ENCODE measurements at regions not wholly inside any gene's neighbourhood (a gene's known extent, or its start where the extent isn't known, plus 50 kb on each side); places are given as distances from the start of the nearest gene placed in this dataset.

DNA sequence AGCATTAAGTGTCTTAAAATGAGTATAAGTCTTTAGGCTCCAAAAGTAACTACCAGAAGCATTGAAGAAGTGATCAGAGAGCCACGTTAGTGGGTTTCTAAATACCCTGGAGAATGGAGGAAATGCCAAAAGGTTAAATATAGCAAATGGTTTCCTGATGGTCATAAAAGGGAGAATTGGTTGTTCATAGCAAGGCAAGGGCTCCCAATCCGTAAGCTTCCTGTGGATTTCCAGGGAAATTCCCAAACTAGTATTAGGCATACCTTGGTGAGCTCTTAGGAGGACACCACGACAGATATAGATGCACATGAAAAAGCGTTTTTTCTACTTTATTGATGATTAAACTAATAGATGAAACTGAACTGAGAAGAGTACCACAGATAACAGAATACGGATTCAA lies 410.9 kb downstream of the FOXO1 start:
- H3K27ac ChIP-seq = no peak overlapping the region
- TF ChIP-seq, protein P1, sequence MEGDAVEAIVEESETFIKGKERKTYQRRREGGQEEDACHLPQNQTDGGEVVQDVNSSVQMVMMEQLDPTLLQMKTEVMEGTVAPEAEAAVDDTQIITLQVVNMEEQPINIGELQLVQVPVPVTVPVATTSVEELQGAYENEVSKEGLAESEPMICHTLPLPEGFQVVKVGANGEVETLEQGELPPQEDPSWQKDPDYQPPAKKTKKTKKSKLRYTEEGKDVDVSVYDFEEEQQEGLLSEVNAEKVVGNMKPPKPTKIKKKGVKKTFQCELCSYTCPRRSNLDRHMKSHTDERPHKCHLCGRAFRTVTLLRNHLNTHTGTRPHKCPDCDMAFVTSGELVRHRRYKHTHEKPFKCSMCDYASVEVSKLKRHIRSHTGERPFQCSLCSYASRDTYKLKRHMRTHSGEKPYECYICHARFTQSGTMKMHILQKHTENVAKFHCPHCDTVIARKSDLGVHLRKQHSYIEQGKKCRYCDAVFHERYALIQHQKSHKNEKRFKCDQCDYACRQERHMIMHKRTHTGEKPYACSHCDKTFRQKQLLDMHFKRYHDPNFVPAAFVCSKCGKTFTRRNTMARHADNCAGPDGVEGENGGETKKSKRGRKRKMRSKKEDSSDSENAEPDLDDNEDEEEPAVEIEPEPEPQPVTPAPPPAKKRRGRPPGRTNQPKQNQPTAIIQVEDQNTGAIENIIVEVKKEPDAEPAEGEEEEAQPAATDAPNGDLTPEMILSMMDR (conservative IDR thresholded peaks at IDR 0.05) = no peak

DNA sequence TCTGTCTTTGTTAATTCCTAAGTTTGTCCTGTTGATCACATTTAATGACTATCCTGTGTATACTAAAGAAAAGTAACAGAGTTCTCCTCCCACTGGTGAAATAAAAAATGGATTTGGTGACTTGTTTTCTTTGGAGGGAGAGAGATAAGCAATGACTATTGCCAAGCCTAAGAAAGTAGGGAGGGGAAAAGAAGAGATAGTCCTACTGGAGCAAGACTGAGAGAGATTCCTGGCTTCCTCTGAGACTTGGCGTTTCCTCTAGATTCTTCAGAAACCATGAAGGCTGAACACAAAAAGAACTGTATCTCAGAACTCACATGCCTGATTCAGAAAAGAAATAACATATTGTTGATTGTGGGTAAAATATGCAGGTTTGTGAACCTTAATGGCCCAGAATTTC lies 406.5 kb downstream of the FOXO1 start:
- TF ChIP-seq, protein P1 (conservative IDR thresholded peaks at IDR 0.05) = no peak
- H3K27ac ChIP-seq = no peak overlapping the region

DNA sequence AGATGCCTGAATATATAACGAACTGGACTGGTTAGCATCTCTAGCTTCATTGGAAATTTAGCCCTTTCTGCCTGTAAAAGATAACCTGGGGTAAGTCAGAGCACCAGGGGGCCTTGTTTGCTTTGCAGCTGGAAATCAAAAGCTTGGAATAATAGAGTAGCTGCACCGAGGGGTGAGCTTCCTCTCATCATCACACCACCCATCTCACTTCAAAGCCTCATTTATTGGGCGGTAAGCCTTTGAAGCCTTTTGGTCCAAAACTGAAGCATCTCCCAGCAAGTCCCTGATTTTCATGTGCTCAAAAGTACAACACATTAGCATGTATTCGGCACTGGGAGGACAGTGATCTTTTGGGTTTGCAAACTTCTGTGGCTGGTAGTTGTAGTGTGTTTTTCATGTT lies 405.1 kb downstream of the FOXO1 start:
- H3K27ac ChIP-seq = no peak overlapping the region
- TF ChIP-seq, protein P1 (conservative IDR thresholded peaks at IDR 0.05) = no peak

DNA sequence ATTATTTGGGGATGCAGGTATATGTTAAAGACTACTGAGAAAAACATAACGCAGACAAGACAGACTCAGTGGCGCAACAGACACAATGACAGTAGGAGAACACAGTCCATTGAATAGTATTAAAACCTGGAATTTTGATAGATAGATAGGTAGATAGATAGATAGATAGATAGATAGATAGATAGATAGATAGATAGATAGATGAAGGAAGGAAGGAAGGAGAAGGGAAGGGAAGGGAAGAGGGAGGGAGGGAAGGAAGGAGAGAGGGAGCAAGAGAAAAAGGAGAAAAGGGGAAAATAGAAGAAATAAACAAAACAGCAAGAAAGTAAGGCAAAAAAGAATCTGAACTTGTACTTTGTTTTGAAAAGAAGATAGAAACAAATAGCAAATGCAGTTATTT lies 404.5 kb downstream of the FOXO1 start:
- TF ChIP-seq, protein P1 (conservative IDR thresholded peaks at IDR 0.05) = no peak
- no peak overlapping the region for H3K27ac ChIP-seq

DNA sequence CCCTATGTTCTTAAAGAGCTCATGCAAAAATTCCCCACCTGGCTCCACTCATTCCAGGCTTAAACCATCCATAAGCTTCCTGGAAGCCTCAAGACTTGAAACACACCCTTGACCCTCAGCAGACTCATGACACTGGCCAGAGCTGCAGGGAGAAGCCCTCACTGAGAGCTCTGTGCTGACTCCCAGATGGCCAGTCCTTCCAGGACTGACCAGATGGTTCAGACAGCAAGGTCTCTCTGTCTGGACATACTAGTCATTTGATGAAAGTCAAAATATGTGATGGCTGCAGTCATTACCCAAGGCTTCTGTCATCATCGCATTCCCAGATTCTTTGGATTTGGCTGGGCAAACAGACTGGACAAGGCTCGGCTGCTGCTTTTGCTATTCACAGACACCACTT lies 397.4 kb downstream of the FOXO1 start:
- TF ChIP-seq, protein P1 (conservative IDR thresholded peaks at IDR 0.05) = no peak
- no peak overlapping the region for H3K27ac ChIP-seq

DNA sequence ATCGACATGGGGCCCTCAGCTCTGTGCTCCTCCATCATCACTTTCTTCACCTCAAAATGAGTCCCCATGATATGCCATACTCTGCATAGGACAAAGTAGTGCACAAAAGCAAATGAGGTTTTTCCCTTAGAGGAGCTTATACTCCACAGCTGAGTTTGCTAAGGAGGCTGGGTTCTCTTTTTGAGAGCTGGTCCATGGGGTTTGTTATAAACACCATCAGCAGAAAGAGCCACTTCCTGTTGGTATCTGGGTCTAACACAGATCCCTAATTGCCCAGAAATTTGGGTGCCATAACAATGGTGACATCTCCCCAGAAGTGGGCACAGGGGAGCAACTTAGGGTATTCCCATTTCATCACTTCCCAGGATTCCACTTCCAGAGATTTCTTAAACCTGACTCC lies 395.7 kb downstream of the FOXO1 start:
- no peak overlapping the region for H3K27ac ChIP-seq

DNA sequence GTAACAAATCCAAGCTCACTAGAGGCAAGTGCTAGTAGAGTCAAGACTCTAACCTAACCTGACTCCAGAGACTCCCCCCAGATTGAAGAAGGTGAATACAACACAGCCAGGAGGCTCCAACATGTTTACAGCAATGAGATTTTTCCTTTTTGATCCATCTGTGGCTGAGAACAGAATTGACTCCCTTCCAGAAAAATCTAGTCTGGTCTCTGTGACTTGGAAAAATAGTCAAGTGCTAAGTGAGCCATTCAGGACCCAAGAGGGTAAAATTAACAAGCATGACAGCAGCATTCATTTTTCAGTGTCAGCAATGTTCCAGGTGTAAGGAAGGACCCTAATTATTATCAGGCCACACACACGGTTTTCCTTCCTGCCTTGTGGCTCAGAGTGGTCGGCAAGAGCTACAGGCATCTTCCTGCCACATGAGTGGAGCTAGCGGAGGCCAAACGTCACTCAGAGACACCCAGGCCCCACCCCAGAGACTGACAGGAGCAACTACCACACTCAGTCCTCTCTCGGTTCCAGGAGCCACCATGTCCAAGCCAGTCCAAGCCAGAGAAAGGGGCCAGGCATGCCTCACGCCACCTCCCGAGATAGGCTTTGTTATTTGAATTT lies 395.1 kb downstream of the FOXO1 start:
- H3K27ac ChIP-seq = no peak overlapping the region
- TF ChIP-seq, protein P1 (conservative IDR thresholded peaks at IDR 0.05) = no peak

More for the DNA sequence above, 395.7 kb downstream of the FOXO1 start:
- TF ChIP-seq, protein P1 (conservative IDR thresholded peaks at IDR 0.05) = no peak

Measured in VCaP (cell line).